ENCODE measurements at regions not wholly inside any gene's neighbourhood (a gene's known extent, or its start where the extent isn't known, plus 50 kb on each side); places are given as distances from the start of the nearest gene placed in this dataset.

DNA sequence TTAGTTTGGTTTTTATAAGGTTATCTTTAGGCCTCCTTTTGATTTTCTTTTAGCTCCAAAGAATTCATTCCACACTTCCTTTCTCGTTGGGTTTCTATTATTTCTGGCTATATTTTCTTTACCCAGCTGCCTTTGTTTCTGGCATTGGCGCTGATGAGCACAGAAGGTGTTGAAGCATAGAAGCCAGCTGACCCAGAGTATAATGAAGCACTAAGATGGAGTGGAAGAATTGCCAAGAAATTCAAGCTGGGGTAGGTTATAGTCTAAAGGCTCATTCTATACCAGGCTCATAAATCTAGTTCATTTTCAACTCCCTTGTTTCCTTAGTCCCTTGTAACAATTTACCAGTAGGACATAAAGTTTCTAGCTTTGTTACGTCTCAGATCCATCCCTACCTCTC lies 169.5 kb downstream of the HRH4 start:
- DNase-seq: no peak
- H3K9me3 ChIP-seq: no peaks in the 10 kb centered on the region

DNA sequence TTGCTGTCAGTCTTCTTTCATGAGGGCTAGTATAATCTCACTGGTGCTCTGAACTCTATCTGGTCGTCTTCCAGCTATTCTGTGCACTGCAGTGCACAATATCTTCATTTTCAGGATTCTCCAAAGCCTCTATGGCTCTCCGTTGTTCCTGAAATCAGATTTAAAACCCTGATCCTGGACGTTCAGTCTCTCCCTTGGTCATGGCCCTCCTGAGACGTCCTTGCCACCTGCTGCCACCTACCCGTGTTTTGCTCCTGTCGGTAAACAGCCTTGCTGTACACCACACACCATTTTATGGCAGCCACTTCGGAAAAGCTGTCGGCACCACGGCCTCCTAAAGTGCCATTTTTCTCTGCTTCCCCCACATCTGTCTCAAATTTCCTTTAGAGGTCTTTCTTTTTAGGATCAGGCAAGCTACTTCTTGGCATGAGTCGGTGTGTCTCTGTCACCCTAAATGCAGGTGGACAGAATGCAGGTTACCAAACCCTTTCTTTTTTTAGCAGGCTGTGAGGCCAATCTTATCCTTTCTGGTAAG lies 170.0 kb downstream of the HRH4 start:
- Histone ChIP-seq H3K36me3 (no peaks in the 10 kb centered on the region), H3K4me1 (no peaks in the 10 kb centered on the region), H3K27ac (no peak overlapping the region), H3K27me3 (no peaks in the 10 kb centered on the region), H3K9me3 (no peaks in the 10 kb centered on the region), H3K4me3 (no peak overlapping the region)
- TF ChIP-seq POLR2A (IDR thresholded peaks at IDR 0.05): no peak
- TF ChIP-seq, protein P1, sequence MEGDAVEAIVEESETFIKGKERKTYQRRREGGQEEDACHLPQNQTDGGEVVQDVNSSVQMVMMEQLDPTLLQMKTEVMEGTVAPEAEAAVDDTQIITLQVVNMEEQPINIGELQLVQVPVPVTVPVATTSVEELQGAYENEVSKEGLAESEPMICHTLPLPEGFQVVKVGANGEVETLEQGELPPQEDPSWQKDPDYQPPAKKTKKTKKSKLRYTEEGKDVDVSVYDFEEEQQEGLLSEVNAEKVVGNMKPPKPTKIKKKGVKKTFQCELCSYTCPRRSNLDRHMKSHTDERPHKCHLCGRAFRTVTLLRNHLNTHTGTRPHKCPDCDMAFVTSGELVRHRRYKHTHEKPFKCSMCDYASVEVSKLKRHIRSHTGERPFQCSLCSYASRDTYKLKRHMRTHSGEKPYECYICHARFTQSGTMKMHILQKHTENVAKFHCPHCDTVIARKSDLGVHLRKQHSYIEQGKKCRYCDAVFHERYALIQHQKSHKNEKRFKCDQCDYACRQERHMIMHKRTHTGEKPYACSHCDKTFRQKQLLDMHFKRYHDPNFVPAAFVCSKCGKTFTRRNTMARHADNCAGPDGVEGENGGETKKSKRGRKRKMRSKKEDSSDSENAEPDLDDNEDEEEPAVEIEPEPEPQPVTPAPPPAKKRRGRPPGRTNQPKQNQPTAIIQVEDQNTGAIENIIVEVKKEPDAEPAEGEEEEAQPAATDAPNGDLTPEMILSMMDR (IDR thresholded peaks at IDR 0.05): no peak
- no peak for DNase-seq
- intact Hi-C loops (cut with DNase I; ENCODE audit: low total_unique reads): no loop called here

More for the DNA sequence above, 169.5 kb downstream of the HRH4 start:
- H3K36me3 ChIP-seq: no peaks in the 10 kb centered on the region
- intact Hi-C loops (cut with DNase I; ENCODE audit: low total_unique reads): no loop called here
- H3K4me3 ChIP-seq: no peak overlapping the region
- H3K27ac ChIP-seq: no peak overlapping the region
- no peaks in the 10 kb centered on the region for H3K4me1 ChIP-seq
- TF ChIP-seq, protein P1 (IDR thresholded peaks at IDR 0.05): no peak
- no peak for TF ChIP-seq POLR2A (IDR thresholded peaks at IDR 0.05)
- H3K27me3 ChIP-seq: no peaks in the 10 kb centered on the region

- H3K27ac ChIP-seq: no peak overlapping the region
- TF ChIP-seq, protein P1 (IDR thresholded peaks at IDR 0.05): no peak
- TF ChIP-seq POLR2A (IDR thresholded peaks at IDR 0.05): no peak
- no peak for DNase-seq
- H3K27me3 ChIP-seq: no peaks in the 10 kb centered on the region
- no peaks in the 10 kb centered on the region for H3K36me3 ChIP-seq
- H3K9me3 ChIP-seq: no peaks in the 10 kb centered on the region
- H3K4me1 ChIP-seq: no peaks in the 10 kb centered on the region
- H3K4me3 ChIP-seq: no peak overlapping the region
- intact Hi-C loops (cut with DNase I; ENCODE audit: low total_unique reads): no loop called here
These were observed 171.0 kb downstream of the HRH4 start for GRCh38 chr18:24631243-24632025.

DNA sequence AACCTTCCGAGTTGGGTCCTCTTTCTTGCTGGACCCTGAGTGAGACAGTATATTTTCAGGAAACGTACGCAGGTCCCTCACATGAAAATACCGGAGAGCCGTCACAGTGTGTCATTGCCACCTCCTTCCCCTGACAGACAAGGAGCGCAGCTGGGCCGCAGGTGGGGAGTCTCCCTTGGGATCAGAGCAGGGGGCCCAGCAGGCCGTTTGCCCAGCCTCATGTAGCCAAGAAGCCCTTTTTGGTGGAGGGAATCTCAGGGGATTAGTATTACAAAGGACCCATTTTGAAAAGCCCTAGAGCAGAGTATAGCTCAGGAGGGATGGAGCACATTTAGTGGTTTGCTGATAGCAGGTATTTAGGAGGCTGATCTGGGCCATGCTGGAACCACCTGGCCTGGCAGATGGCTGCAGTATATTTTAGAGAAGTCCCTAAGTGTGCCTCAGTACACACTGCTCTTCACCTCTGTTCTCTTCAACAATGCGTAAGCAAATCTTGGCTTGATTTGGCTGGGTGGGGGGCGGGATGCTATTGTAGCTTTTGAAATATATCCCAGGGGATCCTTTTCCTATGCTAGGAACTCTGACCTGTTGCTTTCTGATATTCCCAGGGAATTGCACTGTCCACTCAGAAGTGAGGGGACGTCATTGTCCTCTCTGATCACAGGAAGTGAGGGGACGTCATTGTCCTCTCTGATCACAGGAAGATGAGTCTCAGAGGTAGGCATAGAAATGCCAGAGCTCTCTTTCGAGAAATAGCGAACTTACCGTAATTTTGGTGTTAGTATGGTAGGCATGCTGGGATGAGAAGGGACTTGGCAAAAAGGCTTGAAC lies 171.9 kb downstream of the HRH4 start:
- Histone ChIP-seq H3K9me3 (no peaks in the 10 kb centered on the region), H3K27me3 (no peaks in the 10 kb centered on the region), H3K4me1 (no peaks in the 10 kb centered on the region), H3K27ac (no peak overlapping the region), H3K4me3 (no peak overlapping the region), H3K36me3 (no peaks in the 10 kb centered on the region)
- TF ChIP-seq, protein P1 (IDR thresholded peaks at IDR 0.05): no peak
- no peak for TF ChIP-seq POLR2A (IDR thresholded peaks at IDR 0.05)
- intact Hi-C loops (cut with DNase I; ENCODE audit: low total_unique reads): no loop called here
- DNase-seq: no peak

- intact Hi-C loops (cut with DNase I; ENCODE audit: low total_unique reads): no loop called here
- no peak overlapping the region for H3K4me3 ChIP-seq
- no peaks in the 10 kb centered on the region for H3K4me1 ChIP-seq
- no peaks in the 10 kb centered on the region for H3K9me3 ChIP-seq
- no peak overlapping the region for H3K27ac ChIP-seq
- no peaks in the 10 kb centered on the region for H3K27me3 ChIP-seq
- TF ChIP-seq, protein P1 (IDR thresholded peaks at IDR 0.05): no peak
- TF ChIP-seq POLR2A (IDR thresholded peaks at IDR 0.05): no peak
- no peak for DNase-seq
- H3K36me3 ChIP-seq: no peaks in the 10 kb centered on the region
These were observed 172.7 kb downstream of the HRH4 start for GRCh38 chr18:24633121-24633520.

Measured in uterus (tissue), 3 donors.